Cardiac muscle cell (in vitro differentiated cells and primary cell): ENCODE measurements at regions not wholly inside any gene's neighbourhood (a gene's known extent, or its start where the extent isn't known, plus 50 kb on each side); places are given as distances from the start of the nearest gene placed in this dataset.
"Not testable (repeated sequence)": the region's sequence is repeated elsewhere in the genome, so short reads cannot be mapped to it uniquely, and the experiment has no call there.

ENCODE experiments used
- DNase-seq, 2 donors: peaks; one replicate each; pipeline versions ENCODE4 v3.0.0 to v3.0.0-alpha.2; 2010 to 2017; ENCODE audit warnings: low read depth in 1 of 2, low spot score in 1 of 2
- H3K27ac ChIP-seq: fragments of 200-600 bp; sonication (generic); 2 replicates; pipeline ENCODE4 v1.5.1; 2016
- H3K27me3 ChIP-seq: fragments of 200-600 bp; sonication (generic); 2 replicates; pipeline ENCODE4 v1.6.0; 2016; ENCODE audit warnings: control low read depth
- H3K36me3 ChIP-seq: fragments of 200-600 bp; sonication (generic); 2 replicates; pipeline ENCODE4 v1.5.1; 2016; ENCODE audit warnings: control low read depth
- H3K4me1 ChIP-seq: fragments of 200-600 bp; sonication (generic); 2 replicates; pipeline ENCODE4 v1.8.1; 2017; ENCODE audit warnings: low read depth, mild to moderate bottlenecking, mixed run types
- H3K4me3 ChIP-seq: fragments of 200-600 bp; sonication (generic); 2 replicates; pipeline ENCODE4 v1.5.1; 2016; ENCODE audit warnings: mild to moderate bottlenecking
- H3K9me3 ChIP-seq: fragments of 200-600 bp; sonication (generic); 2 replicates; pipeline ENCODE4 v1.5.1; 2017; ENCODE audit warnings: low read depth, mild to moderate bottlenecking, control low read depth
- TF ChIP-seq, protein P1 (sequence below): IDR thresholded peaks from 2 replicates; pipeline ENCODE4 v1.5.1; 2012; ENCODE audit warnings: low read depth, mild to moderate bottlenecking, low read length

- H3K36me3 ChIP-seq = no peaks in the 10 kb centered on the region
- TF ChIP-seq, protein P1, sequence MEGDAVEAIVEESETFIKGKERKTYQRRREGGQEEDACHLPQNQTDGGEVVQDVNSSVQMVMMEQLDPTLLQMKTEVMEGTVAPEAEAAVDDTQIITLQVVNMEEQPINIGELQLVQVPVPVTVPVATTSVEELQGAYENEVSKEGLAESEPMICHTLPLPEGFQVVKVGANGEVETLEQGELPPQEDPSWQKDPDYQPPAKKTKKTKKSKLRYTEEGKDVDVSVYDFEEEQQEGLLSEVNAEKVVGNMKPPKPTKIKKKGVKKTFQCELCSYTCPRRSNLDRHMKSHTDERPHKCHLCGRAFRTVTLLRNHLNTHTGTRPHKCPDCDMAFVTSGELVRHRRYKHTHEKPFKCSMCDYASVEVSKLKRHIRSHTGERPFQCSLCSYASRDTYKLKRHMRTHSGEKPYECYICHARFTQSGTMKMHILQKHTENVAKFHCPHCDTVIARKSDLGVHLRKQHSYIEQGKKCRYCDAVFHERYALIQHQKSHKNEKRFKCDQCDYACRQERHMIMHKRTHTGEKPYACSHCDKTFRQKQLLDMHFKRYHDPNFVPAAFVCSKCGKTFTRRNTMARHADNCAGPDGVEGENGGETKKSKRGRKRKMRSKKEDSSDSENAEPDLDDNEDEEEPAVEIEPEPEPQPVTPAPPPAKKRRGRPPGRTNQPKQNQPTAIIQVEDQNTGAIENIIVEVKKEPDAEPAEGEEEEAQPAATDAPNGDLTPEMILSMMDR = no peak
- no peaks in the 10 kb centered on the region for H3K4me1 ChIP-seq
- H3K27me3 ChIP-seq = no peaks in the 10 kb centered on the region
- H3K9me3 ChIP-seq = no peaks in the 10 kb centered on the region
- H3K27ac ChIP-seq = no peak overlapping the region
- DNase-seq = no peak
- no peak overlapping the region for H3K4me3 ChIP-seq
Observed at GRCh38 chr1:241447031-241447644, 72.4 kb downstream of the FH start.

GRCh38 chr1:241444836-241445235, 74.7 kb downstream of the FH start:
- DNase-seq = no peak
- no peak overlapping the region for H3K27ac ChIP-seq
- H3K9me3 ChIP-seq = no peaks in the 10 kb centered on the region
- no peaks in the 10 kb centered on the region for H3K36me3 ChIP-seq
- H3K4me3 ChIP-seq = no peak overlapping the region
- no peaks in the 10 kb centered on the region for H3K27me3 ChIP-seq
- TF ChIP-seq, protein P1 = no peak
- no peaks in the 10 kb centered on the region for H3K4me1 ChIP-seq

- TF ChIP-seq, protein P1 = no peak
- no peak overlapping the region for H3K4me3 ChIP-seq
- H3K36me3 ChIP-seq = no peaks in the 10 kb centered on the region
- no peaks in the 10 kb centered on the region for H3K4me1 ChIP-seq
- no peak overlapping the region for H3K27ac ChIP-seq
- no peak for DNase-seq
- no peaks in the 10 kb centered on the region for H3K9me3 ChIP-seq
- no peaks in the 10 kb centered on the region for H3K27me3 ChIP-seq
Observed at GRCh38 chr1:241443561-241443960, 76.0 kb downstream of the FH start.

- Histone ChIP-seq H3K4me3 (no peak overlapping the region), H3K27me3 (no peaks in the 10 kb centered on the region), H3K36me3 (no peaks in the 10 kb centered on the region), H3K9me3 (no peaks in the 10 kb centered on the region), H3K4me1 (no peaks in the 10 kb centered on the region), H3K27ac (no peak overlapping the region)
- no peak for DNase-seq
- TF ChIP-seq, protein P1 = no peak
Observed at GRCh38 chr1:241442686-241443085, 76.9 kb downstream of the FH start.

GRCh38 chr1:241440904-241441303, 78.7 kb downstream of the FH start:
- DNase-seq = no peak
- Histone ChIP-seq H3K9me3 (no peaks in the 10 kb centered on the region), H3K27ac (no peak overlapping the region), H3K4me3 (no peak overlapping the region), H3K4me1 (no peaks in the 10 kb centered on the region), H3K27me3 (no peaks in the 10 kb centered on the region), H3K36me3 (no peaks in the 10 kb centered on the region)
- TF ChIP-seq, protein P1 = no peak

DNA sequence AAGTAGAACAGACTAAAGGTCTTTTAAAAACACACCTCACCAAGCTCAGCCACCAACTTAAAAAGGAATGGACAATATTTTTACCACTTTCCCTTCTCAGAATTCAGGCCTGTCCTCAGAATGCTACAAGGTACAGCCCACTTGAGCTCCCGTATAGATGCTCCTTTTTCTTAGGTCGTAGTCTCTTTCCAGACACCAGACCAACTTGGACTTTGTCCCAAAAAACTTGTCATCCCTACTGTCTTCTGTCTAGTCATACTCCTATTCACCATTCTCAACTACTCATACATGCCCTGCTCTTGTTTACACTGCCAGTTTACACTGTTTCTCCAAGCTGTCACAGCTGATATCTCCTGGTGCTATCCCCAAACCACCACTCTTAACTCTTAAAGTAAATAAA, 80.9 kb downstream of the FH start:
- DNase-seq, H3K4me3 ChIP-seq: not testable (repeated sequence)

More for the DNA sequence above, 80.9 kb downstream of the FH start:
- H3K4me1 ChIP-seq, H3K9me3 ChIP-seq, H3K36me3 ChIP-seq, H3K27ac ChIP-seq, H3K27me3 ChIP-seq: not testable (repeated sequence)
